HG02798 (cell line): ENCODE measurements at regions not wholly inside any gene's neighbourhood (a gene's known extent, or its start where the extent isn't known, plus 50 kb on each side); places are given as distances from the start of the nearest gene placed in this dataset.
"Not testable (repeated sequence)": the region's sequence is repeated elsewhere in the genome, so short reads cannot be mapped to it uniquely, and the experiment has no call there.

Experiments
- ATAC-seq: cut with Tn5 transposase; IDR thresholded peaks from one replicate; pipeline ENCODE4 v1.9.1; 2021; ENCODE audit warnings: mild to moderate bottlenecking; ENCODE audit not compliant: unreplicated experiment, poor library complexity

GRCh38 chr10:3584926-3585784, 199.9 kb downstream of the KLF6 start:
- no peak for ATAC-seq

DNA sequence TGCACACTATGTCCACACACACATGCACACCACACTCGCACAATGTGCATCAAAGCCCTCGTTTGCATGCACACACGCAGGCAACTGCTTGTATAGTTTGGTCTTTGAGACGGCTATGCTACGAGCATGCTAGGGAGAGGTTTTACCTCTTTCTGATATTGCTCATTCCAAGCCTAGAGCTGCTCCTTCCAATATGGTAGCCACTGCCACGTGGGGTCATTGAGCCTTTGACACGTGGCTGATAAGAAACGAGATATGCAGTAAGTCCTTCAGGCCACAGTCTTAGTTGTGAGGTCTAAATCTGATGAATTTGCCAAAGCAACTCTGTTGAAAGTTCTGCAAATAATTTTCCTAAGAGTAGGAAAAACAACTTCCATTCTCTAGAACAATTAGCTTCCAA, 204.4 kb downstream of the KLF6 start:
- no peak for ATAC-seq

DNA sequence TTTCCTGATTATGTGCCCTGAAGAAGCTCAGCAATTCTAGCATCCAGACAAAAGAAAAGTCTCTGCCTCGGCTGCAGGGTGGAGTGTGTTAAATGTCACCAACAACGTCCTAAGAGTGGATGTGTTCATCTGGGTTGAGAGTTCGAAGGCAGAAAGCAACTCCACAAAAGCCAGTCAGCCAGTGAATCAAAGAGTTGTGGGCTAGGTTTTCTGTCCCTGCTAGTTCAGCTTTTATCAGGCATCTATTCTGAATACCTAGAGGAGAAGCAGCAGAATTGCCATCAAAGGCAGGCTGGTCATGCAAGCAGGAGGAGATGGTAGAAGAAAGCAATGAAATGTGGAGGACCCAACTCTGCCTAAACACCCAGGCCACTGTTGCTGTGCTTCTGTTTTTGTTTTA, 205.2 kb downstream of the KLF6 start:
- no peak for ATAC-seq

DNA sequence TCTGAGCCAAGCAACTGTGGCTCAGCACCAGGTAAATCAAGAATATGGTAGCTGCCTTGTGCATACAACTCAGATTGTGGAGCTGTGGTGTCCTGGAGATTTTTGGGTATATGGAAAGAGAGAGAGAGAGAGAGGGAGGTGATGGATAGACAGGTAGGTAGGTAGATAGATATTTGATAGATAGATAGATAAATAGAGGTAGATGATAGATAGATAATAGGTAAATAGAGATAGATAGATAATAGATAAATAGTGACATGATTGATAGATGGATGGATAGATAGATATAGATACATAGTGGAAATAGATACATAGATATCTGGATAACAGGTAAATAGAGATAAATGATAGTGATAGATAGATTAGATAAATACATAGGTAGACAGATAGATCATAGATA, 206.3 kb downstream of the KLF6 start:
- no peak for ATAC-seq

- ATAC-seq, result no peak
These were observed 206.8 kb downstream of the KLF6 start for GRCh38 chr10:3578159-3578558.

DNA sequence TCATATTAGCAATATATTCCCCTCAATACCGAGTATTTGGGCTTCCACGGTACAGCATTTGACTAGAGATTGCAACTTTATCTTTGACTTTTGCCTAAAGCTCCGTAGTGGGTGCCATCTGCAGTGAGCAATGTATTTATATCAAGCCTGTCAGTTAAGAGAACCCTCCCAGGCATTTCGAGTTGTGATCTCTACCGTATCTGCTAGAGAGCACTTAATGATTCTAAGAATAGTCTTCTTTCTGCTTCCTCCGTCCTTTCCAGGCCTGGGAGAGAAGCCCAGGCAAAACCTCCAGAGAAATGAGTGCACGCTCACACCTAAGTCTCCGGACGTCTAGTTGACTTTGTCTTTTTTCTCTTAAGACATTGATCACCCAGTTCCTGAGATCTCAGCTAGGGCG, 210.6 kb downstream of the KLF6 start:
- ATAC-seq, result no peak

- ATAC-seq, result no peak
These were observed 211.5 kb downstream of the KLF6 start for GRCh38 chr10:3573498-3573897.

GRCh38 chr10:3571310-3571825, 213.6 kb downstream of the KLF6 start:
- no peak for ATAC-seq

GRCh38 chr10:3570855-3571266, 214.1 kb downstream of the KLF6 start:
- ATAC-seq, result no peak

DNA sequence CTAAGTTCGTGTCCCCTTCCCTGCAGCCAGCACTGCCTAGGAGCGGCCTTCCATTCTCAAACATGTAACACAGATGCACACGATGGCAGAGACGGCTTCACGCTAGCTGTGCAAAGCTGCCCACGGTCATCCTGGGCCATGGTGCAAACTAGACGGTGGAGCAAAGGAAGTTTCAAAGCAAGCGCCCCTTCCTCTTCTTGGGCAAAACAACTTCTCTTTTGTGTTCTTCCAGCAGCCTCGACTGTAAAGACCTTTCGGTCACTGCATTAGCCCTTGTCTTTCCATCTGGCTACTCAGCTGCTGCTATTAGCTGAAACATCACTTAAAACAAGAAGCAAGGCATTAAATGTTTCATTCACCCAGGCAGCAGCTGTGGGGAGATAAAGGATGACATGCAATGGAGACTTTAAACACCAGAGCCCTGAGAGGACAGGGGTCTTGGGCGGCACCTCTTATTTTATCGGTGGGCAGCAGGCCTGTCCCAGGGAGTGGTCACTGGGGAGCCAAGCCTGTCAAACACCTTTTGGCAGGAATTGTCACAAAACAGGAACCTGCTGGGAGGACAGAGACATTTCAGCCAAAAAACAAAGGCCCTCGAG, 214.8 kb downstream of the KLF6 start:
- ATAC-seq, result no peak

DNA sequence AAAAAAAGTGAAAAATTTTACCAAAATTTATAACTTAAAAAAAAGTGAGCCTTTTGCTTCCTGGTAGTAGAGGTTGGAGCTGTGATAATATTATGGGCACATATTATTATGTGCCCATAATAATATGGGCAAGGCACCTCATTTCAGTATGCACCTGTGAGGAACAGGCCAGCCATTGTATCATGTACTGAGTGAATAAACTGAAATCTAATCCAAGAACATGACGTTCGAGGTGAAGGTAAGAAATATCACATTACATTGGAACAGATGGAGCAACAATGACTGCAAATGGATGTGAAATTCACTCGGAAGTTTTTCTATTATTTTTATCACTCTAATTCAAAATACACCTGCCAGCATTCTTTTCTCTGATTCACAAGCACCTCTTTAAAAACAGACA, 216.0 kb downstream of the KLF6 start:
- ATAC-seq, result no peak

DNA sequence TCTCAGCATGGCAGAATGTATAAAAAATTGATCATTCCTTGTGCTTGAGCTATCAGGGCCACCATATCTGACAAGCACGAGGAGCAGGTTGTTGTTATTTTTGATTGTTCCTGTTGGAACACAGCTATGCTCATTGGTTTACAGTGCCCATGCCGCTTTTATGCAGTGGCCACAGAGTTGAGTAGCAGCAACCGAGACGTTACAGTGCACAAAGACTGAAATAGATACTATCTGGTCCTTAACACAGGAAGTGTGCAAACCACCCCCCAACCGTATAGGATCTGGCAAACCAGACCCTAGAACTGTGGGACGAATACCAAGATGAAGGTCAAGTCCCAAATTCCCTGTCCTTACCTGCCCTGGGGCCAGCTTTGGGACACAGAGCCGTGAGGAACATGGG, 216.6 kb downstream of the KLF6 start:
- no peak for ATAC-seq

- ATAC-seq, result no peak
These were observed 217.6 kb downstream of the KLF6 start for GRCh38 chr10:3567291-3567963.

GRCh38 chr10:3566627-3567026, 218.4 kb downstream of the KLF6 start:
- ATAC-seq, result no peak

GRCh38 chr10:3564346-3565002, 220.5 kb downstream of the KLF6 start:
- ATAC-seq, result no peak

- no peak for ATAC-seq
These were observed 221.7 kb downstream of the KLF6 start for GRCh38 chr10:3563298-3563697.

DNA sequence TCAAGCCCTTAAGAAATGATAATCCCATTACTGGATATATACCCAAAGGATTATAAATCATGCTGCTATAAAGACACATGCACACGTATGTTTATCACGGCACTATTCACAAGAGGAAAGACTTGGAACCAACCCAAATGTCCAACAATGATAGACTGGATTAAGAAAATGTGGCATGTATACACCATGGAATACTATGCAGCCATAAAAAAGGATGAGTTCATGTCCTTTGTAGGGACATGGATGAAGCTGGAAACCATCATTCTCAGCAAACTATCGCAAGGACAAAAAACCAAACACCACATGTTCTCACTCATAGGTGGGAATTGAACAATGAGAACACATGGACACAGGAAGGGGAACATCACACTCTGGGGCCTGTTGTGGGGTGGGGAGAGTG, 224.4 kb downstream of the KLF6 start:
- ATAC-seq, result not testable (repeated sequence)

- ATAC-seq, result no peak
These were observed 225.5 kb downstream of the KLF6 start for GRCh38 chr10:3559527-3559926.

- ATAC-seq, result no peak
These were observed 226.0 kb downstream of the KLF6 start for GRCh38 chr10:3559011-3559410.

GRCh38 chr10:3556191-3557017, 228.6 kb downstream of the KLF6 start:
- ATAC-seq, result not testable (repeated sequence)
